ENCODE measurements at regions not wholly inside any gene's neighbourhood (a gene's known extent, or its start where the extent isn't known, plus 50 kb on each side); places are given as distances from the start of the nearest gene placed in this dataset.

GRCh38 chr18:78416853-78417252 is 562.8 kb upstream of the SALL3 start:
- ChIA-PET CTCF (interaction anchor here (1.1 kb wide), 1 partner anchor 12 kb away, joined by 3 read pairs; no protein-coding TSS in a partner anchor), POLR2A (no interaction called here)
- no peak for DNase-seq (ENCODE audit: extremely low spot score)
- TF ChIP-seq CTCF (IDR thresholded peaks at IDR 0.05; ENCODE audit: control extremely low read depth, extremely low read depth, low read depth, missing control alignments): no peak

GRCh38 chr18:78418379-78418778 is 561.2 kb upstream of the SALL3 start:
- no peak for DNase-seq (ENCODE audit: extremely low spot score)
- TF ChIP-seq CTCF (IDR thresholded peaks at IDR 0.05; ENCODE audit: control extremely low read depth, extremely low read depth, low read depth, missing control alignments): no peak
- CTCF ChIA-PET: no interaction called here
- POLR2A ChIA-PET: no interaction called here

- no peak for DNase-seq (ENCODE audit: extremely low spot score)
- ChIA-PET POLR2A (no interaction called here), CTCF (no interaction called here)
- no peak for TF ChIP-seq CTCF (IDR thresholded peaks at IDR 0.05; ENCODE audit: control extremely low read depth, extremely low read depth, low read depth, missing control alignments)
These were observed 560.4 kb upstream of the SALL3 start for GRCh38 chr18:78419171-78419570.

GRCh38 chr18:78420116-78420515 is 559.5 kb upstream of the SALL3 start:
- no peak for TF ChIP-seq CTCF (IDR thresholded peaks at IDR 0.05; ENCODE audit: control extremely low read depth, extremely low read depth, low read depth, missing control alignments)
- CTCF ChIA-PET: no interaction called here
- POLR2A ChIA-PET: no interaction called here
- DNase-seq (ENCODE audit: extremely low spot score): no peak

- DNase-seq (ENCODE audit: extremely low spot score): no peak
- ChIA-PET CTCF (no interaction called here), POLR2A (no interaction called here)
- no peak for TF ChIP-seq CTCF (IDR thresholded peaks at IDR 0.05; ENCODE audit: control extremely low read depth, extremely low read depth, low read depth, missing control alignments)
These were observed 558.2 kb upstream of the SALL3 start for GRCh38 chr18:78421392-78421791.

- ChIA-PET POLR2A (no interaction called here), CTCF (no interaction called here)
- DNase-seq (ENCODE audit: extremely low spot score): no peak
- TF ChIP-seq CTCF (IDR thresholded peaks at IDR 0.05; ENCODE audit: control extremely low read depth, extremely low read depth, low read depth, missing control alignments): no peak
These were observed 557.3 kb upstream of the SALL3 start for GRCh38 chr18:78422336-78422735.

- DNase-seq (ENCODE audit: extremely low spot score): no peak
- no peak for TF ChIP-seq CTCF (IDR thresholded peaks at IDR 0.05; ENCODE audit: control extremely low read depth, extremely low read depth, low read depth, missing control alignments)
- CTCF ChIA-PET: no interaction called here
- POLR2A ChIA-PET: no interaction called here
These were observed 555.8 kb upstream of the SALL3 start for GRCh38 chr18:78423811-78424210.

All from GM10248 (cell line).